Adipocyte (in vitro differentiated cells): ENCODE measurements at regions not wholly inside any gene's neighbourhood (a gene's known extent, or its start where the extent isn't known, plus 50 kb on each side); places are given as distances from the start of the nearest gene placed in this dataset.
A peak's percentile ranks its signal among the peaks of the same experiment; 100 is the strongest.
"Not testable (repeated sequence)": the region's sequence is repeated elsewhere in the genome, so short reads cannot be mapped to it uniquely, and the experiment has no call there.

ENCODE experiments used
- DNase-seq: peaks from one replicate; pipeline ENCODE4 v3.0.0-alpha.2; 2015; ENCODE audit warnings: low read depth
- H3K27me3 ChIP-seq: replicated peaks from 2 replicates; pipeline ENCODE4 v1.7.0; 2013; ENCODE audit warnings: mild to moderate bottlenecking, low read length, moderate library complexity; ENCODE audit not compliant: control insufficient read depth, insufficient read depth
- H3K36me3 ChIP-seq: 2 replicates; pipeline ENCODE4 v1.7.0; 2013; ENCODE audit warnings: low read length, mild to moderate bottlenecking, moderate library complexity; ENCODE audit not compliant: control insufficient read depth, insufficient read depth, severe bottlenecking
- H3K4me1 ChIP-seq: 2 replicates; pipeline ENCODE4 v1.7.0; 2013; ENCODE audit warnings: mild to moderate bottlenecking, low read length, moderate library complexity; ENCODE audit not compliant: control insufficient read depth, insufficient read depth
- H3K4me3 ChIP-seq: 2 replicates; pipeline ENCODE4 v1.7.0; 2013; ENCODE audit warnings: mild to moderate bottlenecking, low read length, moderate library complexity
- H3K9ac ChIP-seq: 2 replicates; pipeline ENCODE4 v1.7.0; 2013; ENCODE audit warnings: mild to moderate bottlenecking, low read length, moderate library complexity
- H3K9me3 ChIP-seq: 2 replicates; pipeline ENCODE4 v1.7.0; 2013; ENCODE audit warnings: mild to moderate bottlenecking, low read length, moderate library complexity; ENCODE audit not compliant: control insufficient read depth

GRCh38 chr12:87015352-87015751, 759.2 kb upstream of the MGAT4C start:
- DNase-seq, result no peak
- peaks cover 3% of the 10 kb centered on the region for H3K9me3 ChIP-seq
- no peak overlapping the region for H3K9ac ChIP-seq
- H3K27me3 ChIP-seq, result no peaks in the 10 kb centered on the region
- H3K4me3 ChIP-seq, result no peak overlapping the region
- no peaks in the 10 kb centered on the region for H3K4me1 ChIP-seq
- no peaks in the 10 kb centered on the region for H3K36me3 ChIP-seq

- no peak overlapping the region for H3K9ac ChIP-seq
- no peak overlapping the region for H3K4me3 ChIP-seq
- no peaks in the 10 kb centered on the region for H3K27me3 ChIP-seq
- H3K4me1 ChIP-seq, result no peaks in the 10 kb centered on the region
- H3K9me3 ChIP-seq, result no peaks in the 10 kb centered on the region
- DNase-seq, result no peak
- no peaks in the 10 kb centered on the region for H3K36me3 ChIP-seq
Measured at GRCh38 chr12:87008785-87009384, 752.7 kb upstream of the MGAT4C start.

- H3K9ac ChIP-seq, result no peak overlapping the region
- no peaks in the 10 kb centered on the region for H3K27me3 ChIP-seq
- H3K4me3 ChIP-seq, result no peak overlapping the region
- H3K9me3 ChIP-seq, result peaks cover 21% of the 10 kb centered on the region
- no peaks in the 10 kb centered on the region for H3K36me3 ChIP-seq
- no peak for DNase-seq
- H3K4me1 ChIP-seq, result no peaks in the 10 kb centered on the region
Measured at GRCh38 chr12:87001102-87001501, 744.9 kb upstream of the MGAT4C start.

- H3K9ac ChIP-seq, result no peak overlapping the region
- no peak overlapping the region for H3K4me3 ChIP-seq
- no peaks in the 10 kb centered on the region for H3K9me3 ChIP-seq
- H3K36me3 ChIP-seq, result no peaks in the 10 kb centered on the region
- no peak for DNase-seq
- no peaks in the 10 kb centered on the region for H3K27me3 ChIP-seq
- H3K4me1 ChIP-seq, result no peaks in the 10 kb centered on the region
Measured at GRCh38 chr12:86985298-86985697, 729.1 kb upstream of the MGAT4C start.

- not testable (repeated sequence) for H3K27me3 ChIP-seq, H3K4me3 ChIP-seq, H3K4me1 ChIP-seq, H3K9ac ChIP-seq, DNase-seq, H3K9me3 ChIP-seq, H3K36me3 ChIP-seq
Measured at GRCh38 chr12:86970595-86970994, 714.4 kb upstream of the MGAT4C start.

- H3K4me1 ChIP-seq, result no peaks in the 10 kb centered on the region
- no peak overlapping the region for H3K4me3 ChIP-seq
- H3K36me3 ChIP-seq, result no peaks in the 10 kb centered on the region
- DNase-seq, result no peak
- no peak overlapping the region for H3K9ac ChIP-seq
- no peaks in the 10 kb centered on the region for H3K27me3 ChIP-seq
- no peaks in the 10 kb centered on the region for H3K9me3 ChIP-seq
Measured at GRCh38 chr12:86959766-86960458, 703.7 kb upstream of the MGAT4C start.

GRCh38 chr12:86950444-86950843, 694.3 kb upstream of the MGAT4C start:
- Histone ChIP-seq H3K27me3 (no peaks in the 10 kb centered on the region), H3K9me3 (no peaks in the 10 kb centered on the region), H3K36me3 (no peaks in the 10 kb centered on the region), H3K4me1 (no peaks in the 10 kb centered on the region), H3K9ac (no peak overlapping the region), H3K4me3 (no peak overlapping the region)
- no peak for DNase-seq

- H3K9ac ChIP-seq, result no peak overlapping the region
- no peaks in the 10 kb centered on the region for H3K27me3 ChIP-seq
- no peaks in the 10 kb centered on the region for H3K4me1 ChIP-seq
- H3K36me3 ChIP-seq, result no peaks in the 10 kb centered on the region
- H3K4me3 ChIP-seq, result no peak overlapping the region
- peak; percentile 55 for DNase-seq
- no peaks in the 10 kb centered on the region for H3K9me3 ChIP-seq
Measured at GRCh38 chr12:86950043-86950442, 693.9 kb upstream of the MGAT4C start.

GRCh38 chr12:86948851-86949250, 692.7 kb upstream of the MGAT4C start:
- no peaks in the 10 kb centered on the region for H3K36me3 ChIP-seq
- H3K9ac ChIP-seq, result no peak overlapping the region
- H3K9me3 ChIP-seq, result no peaks in the 10 kb centered on the region

GRCh38 chr12:86945685-86946196, 689.5 kb upstream of the MGAT4C start:
- no peak overlapping the region for H3K4me3 ChIP-seq
- H3K27me3 ChIP-seq, result no peaks in the 10 kb centered on the region
- no peaks in the 10 kb centered on the region for H3K4me1 ChIP-seq
- no peak overlapping the region for H3K9ac ChIP-seq
- H3K36me3 ChIP-seq, result no peaks in the 10 kb centered on the region
- no peak for DNase-seq
- no peaks in the 10 kb centered on the region for H3K9me3 ChIP-seq

More at GRCh38 chr12:86948851-86949250, 692.7 kb upstream of the MGAT4C start:
- Histone ChIP-seq H3K4me3 (no peak overlapping the region), H3K4me1 (no peaks in the 10 kb centered on the region), H3K27me3 (no peaks in the 10 kb centered on the region)
- peak; percentile 73 for DNase-seq

GRCh38 chr12:86944197-86944819, 688.1 kb upstream of the MGAT4C start:
- H3K4me1 ChIP-seq, H3K9me3 ChIP-seq, H3K9ac ChIP-seq, H3K27me3 ChIP-seq, DNase-seq, H3K4me3 ChIP-seq, H3K36me3 ChIP-seq: not testable (repeated sequence)
